GM12891 (cell line): ENCODE measurements at regions not wholly inside any gene's neighbourhood (a gene's known extent, or its start where the extent isn't known, plus 50 kb on each side); places are given as distances from the start of the nearest gene placed in this dataset.

Source experiments
- POLR2A ChIP-seq: IDR thresholded peaks from 2 replicates; pipeline ENCODE4 v1.6.1; 2011; ENCODE audit warnings: low read depth, low read length, control low read depth
- POLR2AphosphoS5 ChIP-seq: IDR thresholded peaks from 2 replicates; pipeline ENCODE4 v1.6.1; 2011; ENCODE audit warnings: low read depth, low read length, control low read depth
- POU2F2 ChIP-seq: IDR thresholded peaks from 2 replicates; pipeline ENCODE4 v1.6.1; 2011; ENCODE audit warnings: low read depth, mild to moderate bottlenecking, control low read depth, low read length, moderate library complexity
- SPI1 ChIP-seq: IDR thresholded peaks from 2 replicates; pipeline ENCODE4 v1.6.1; 2011; ENCODE audit warnings: low read depth, low read length, control low read depth
- TAF1 ChIP-seq: IDR thresholded peaks from 2 replicates; pipeline ENCODE4 v1.6.1; 2011; ENCODE audit warnings: low read depth, low read length, control low read depth

- TF ChIP-seq TAF1 (no peak), POLR2A (no peak), POU2F2 (no peak), POLR2AphosphoS5 (no peak), SPI1 (no peak)
These were observed 174.1 kb upstream of the PLXNC1 start for GRCh38 chr12:93974252-93974651.
